Activated CD4-positive, alpha-beta memory T cell treated with anti-CD3 and anti-CD28 coated beads for 36 hours (primary cell): ENCODE measurements at regions not wholly inside any gene's neighbourhood (a gene's known extent, or its start where the extent isn't known, plus 50 kb on each side); places are given as distances from the start of the nearest gene placed in this dataset.
A peak's percentile ranks its signal among the peaks of the same experiment; 100 is the strongest.
"Not testable (repeated sequence)": the region's sequence is repeated elsewhere in the genome, so short reads cannot be mapped to it uniquely, and the experiment has no call there.

Experiments used
- CTCF ChIA-PET: fragments of 350-600 bp; sonication (Branson Sonifier 250); formaldehyde crosslinking; loops from one replicate; lab custom pipeline; 2021; ENCODE audit warnings: antibody characterized with exemption, inconsistent platforms; lab: Charles Lee
- POLR2A ChIA-PET: fragments of 350-600 bp; sonication (Branson Sonifier 250); formaldehyde crosslinking; loops from one replicate; lab custom pipeline; 2021; ENCODE audit warnings: antibody characterized with exemption; lab: Charles Lee
- DNase-seq: peaks from one replicate; pipeline ENCODE4 v3.0.0-alpha.2; 2020
- H3K27ac Mint-ChIP-seq: one replicate; pipeline ENCODE4 v1.8.0; 2021; ENCODE audit warnings: mixed read lengths
- H3K27me3 Mint-ChIP-seq: one replicate; pipeline ENCODE4 v1.8.0; 2021; ENCODE audit warnings: mixed read lengths
- H3K36me3 Mint-ChIP-seq: one replicate; pipeline ENCODE4 v1.8.0; 2021; ENCODE audit warnings: mixed read lengths
- H3K4me1 Mint-ChIP-seq: one replicate; pipeline ENCODE4 v1.8.0; 2021; ENCODE audit warnings: low read depth, mixed read lengths
- H3K4me3 Mint-ChIP-seq: one replicate; pipeline ENCODE4 v1.8.0; 2021; ENCODE audit warnings: mild to moderate bottlenecking, mixed read lengths
- H3K9me3 Mint-ChIP-seq: one replicate; pipeline ENCODE4 v1.8.0; 2021; ENCODE audit warnings: mixed read lengths
- intact Hi-C: fragments of 100-400 bp; cut with micrococcal nuclease; formaldehyde crosslinking; loops from one replicate; pipeline ENCODE4 v1.15.1; 2023

- H3K4me3 Mint-ChIP-seq = no peak overlapping the region
- no peak for DNase-seq
- ChIA-PET CTCF (no interaction called here), POLR2A (no interaction called here)
- intact Hi-C loops = no loop called here
- H3K27me3 Mint-ChIP-seq = peaks cover 6% of the 10 kb centered on the region
- no peaks in the 10 kb centered on the region for H3K9me3 Mint-ChIP-seq
- no peak overlapping the region for H3K27ac Mint-ChIP-seq
- no peaks in the 10 kb centered on the region for H3K36me3 Mint-ChIP-seq
- no peaks in the 10 kb centered on the region for H3K4me1 Mint-ChIP-seq
Measured at GRCh38 chr4:14917298-14917633, 85.0 kb upstream of the CPEB2 start.

GRCh38 chr4:14918336-14918735 lies 83.9 kb upstream of the CPEB2 start:
- Mint-ChIP-seq H3K27me3 (peaks cover 6% of the 10 kb centered on the region), H3K36me3 (no peaks in the 10 kb centered on the region), H3K27ac (no peak overlapping the region), H3K4me1 (no peaks in the 10 kb centered on the region), H3K9me3 (no peaks in the 10 kb centered on the region), H3K4me3 (no peak overlapping the region)
- ChIA-PET POLR2A (no interaction called here), CTCF (interaction anchor here (0.6 to 1.6 kb wide), 2 partner anchors 9 to 168 kb away, joined by 3 to 6 read pairs; no protein-coding TSS in a partner anchor)
- intact Hi-C loops = no loop called here
- no peak for DNase-seq

- Mint-ChIP-seq H3K4me1 (no peaks in the 10 kb centered on the region), H3K36me3 (no peaks in the 10 kb centered on the region), H3K4me3 (no peak overlapping the region), H3K27ac (no peak overlapping the region), H3K9me3 (no peaks in the 10 kb centered on the region), H3K27me3 (peaks cover 6% of the 10 kb centered on the region)
- DNase-seq = no peak
- ChIA-PET CTCF (interaction anchor here (0.9 to 1.6 kb wide), 2 partner anchors 132 to 170 kb away, joined by 3 to 6 read pairs; no protein-coding TSS in a partner anchor), POLR2A (no interaction called here)
- intact Hi-C loops = loop anchor here (5.0 to 10.0 kb wide), 3 partner anchors 62 to 1265 kb away; partner anchors contain the start of gene FBXL5
Measured at GRCh38 chr4:14919785-14920184, 82.5 kb upstream of the CPEB2 start.

GRCh38 chr4:14920237-14920636 lies 82.0 kb upstream of the CPEB2 start:
- Mint-ChIP-seq H3K36me3 (no peaks in the 10 kb centered on the region), H3K27ac (no peak overlapping the region), H3K4me3 (no peak overlapping the region), H3K9me3 (no peaks in the 10 kb centered on the region), H3K4me1 (no peaks in the 10 kb centered on the region), H3K27me3 (peaks cover 6% of the 10 kb centered on the region)
- ChIA-PET POLR2A (interaction anchor here (0.7 to 1.0 kb wide), 2 partner anchors 64 to 680 kb away, joined by 3 read pairs; no protein-coding TSS in a partner anchor), CTCF (interaction anchor here (0.9 to 1.0 kb wide), 2 partner anchors 84 to 132 kb away, joined by 3 read pairs; no protein-coding TSS in a partner anchor)
- no peak for DNase-seq
- intact Hi-C loops = loop anchor here (5.0 to 10.0 kb wide), 3 partner anchors 63 to 1265 kb away; partner anchors contain the start of gene FBXL5

GRCh38 chr4:14920759-14921320 lies 81.4 kb upstream of the CPEB2 start:
- DNase-seq = peak; percentile 44

GRCh38 chr4:14921781-14922180 lies 80.5 kb upstream of the CPEB2 start:
- H3K27ac Mint-ChIP-seq, H3K27me3 Mint-ChIP-seq, CTCF ChIA-PET, H3K4me3 Mint-ChIP-seq, POLR2A ChIA-PET, H3K9me3 Mint-ChIP-seq, DNase-seq, H3K36me3 Mint-ChIP-seq, H3K4me1 Mint-ChIP-seq: not testable (repeated sequence)
- intact Hi-C loops = loop anchor here (5.0 to 10.0 kb wide), 3 partner anchors 64 to 1267 kb away; partner anchors contain the start of gene FBXL5

More at GRCh38 chr4:14920759-14921320, 81.4 kb upstream of the CPEB2 start:
- no peak overlapping the region for H3K4me3 Mint-ChIP-seq
- intact Hi-C loops = loop anchor here (5.0 to 10.0 kb wide), 3 partner anchors 64 to 1266 kb away; partner anchors contain the start of gene FBXL5
- H3K9me3 Mint-ChIP-seq = no peaks in the 10 kb centered on the region
- no peaks in the 10 kb centered on the region for H3K4me1 Mint-ChIP-seq
- no peak overlapping the region for H3K27ac Mint-ChIP-seq
- CTCF ChIA-PET = interaction anchor here (1.0 kb wide), 1 partner anchor 83 kb away, joined by 3 read pairs; no protein-coding TSS in a partner anchor
- peaks cover 6% of the 10 kb centered on the region for H3K27me3 Mint-ChIP-seq
- POLR2A ChIA-PET = interaction anchor here (0.7 to 1.0 kb wide), 2 partner anchors 65 to 680 kb away, joined by 3 read pairs; no protein-coding TSS in a partner anchor
- no peaks in the 10 kb centered on the region for H3K36me3 Mint-ChIP-seq

- POLR2A ChIA-PET = interaction anchor here (1.3 kb wide), 1 partner anchor 67 kb away, joined by 4 read pairs; no protein-coding TSS in a partner anchor
- no peaks in the 10 kb centered on the region for H3K4me1 Mint-ChIP-seq
Measured at GRCh38 chr4:14924076-14924811, 78.0 kb upstream of the CPEB2 start.

GRCh38 chr4:14924812-14925344 lies 77.4 kb upstream of the CPEB2 start:
- Mint-ChIP-seq H3K27ac (no peak overlapping the region), H3K4me1 (no peaks in the 10 kb centered on the region), H3K27me3 (no peaks in the 10 kb centered on the region), H3K4me3 (no peak overlapping the region), H3K36me3 (no peaks in the 10 kb centered on the region), H3K9me3 (no peaks in the 10 kb centered on the region)
- POLR2A ChIA-PET = interaction anchor here (1.3 kb wide), 1 partner anchor 68 kb away, joined by 4 read pairs; no protein-coding TSS in a partner anchor
- CTCF ChIA-PET = no interaction called here
- no peak for DNase-seq
- intact Hi-C loops = loop anchor here (2.0 to 10.0 kb wide), 5 partner anchors 68 to 1270 kb away; partner anchors contain the start of genes CPEB2 and FBXL5

More at GRCh38 chr4:14924076-14924811, 78.0 kb upstream of the CPEB2 start:
- no peaks in the 10 kb centered on the region for H3K36me3 Mint-ChIP-seq
- peak overlapping the region; percentile 6 for H3K27ac Mint-ChIP-seq
- no peak overlapping the region for H3K4me3 Mint-ChIP-seq
- no peaks in the 10 kb centered on the region for H3K9me3 Mint-ChIP-seq
- no peak for DNase-seq
- H3K27me3 Mint-ChIP-seq = no peaks in the 10 kb centered on the region
- intact Hi-C loops = loop anchor here (2.0 to 10.0 kb wide), 5 partner anchors 67 to 1269 kb away; partner anchors contain the start of genes CPEB2 and FBXL5
- CTCF ChIA-PET = no interaction called here

- no peak overlapping the region for H3K27ac Mint-ChIP-seq
- H3K4me1 Mint-ChIP-seq = no peaks in the 10 kb centered on the region
- DNase-seq = no peak
- intact Hi-C loops = loop anchor here (2.0 to 10.0 kb wide), 3 partner anchors 77 to 1271 kb away; partner anchors contain the start of gene CPEB2
- H3K9me3 Mint-ChIP-seq = no peaks in the 10 kb centered on the region
- no peak overlapping the region for H3K4me3 Mint-ChIP-seq
- POLR2A ChIA-PET = interaction anchor here (1.3 kb wide), 1 partner anchor 68 kb away, joined by 4 read pairs; no protein-coding TSS in a partner anchor
- no peaks in the 10 kb centered on the region for H3K36me3 Mint-ChIP-seq
- no peaks in the 10 kb centered on the region for H3K27me3 Mint-ChIP-seq
- CTCF ChIA-PET = no interaction called here
Measured at GRCh38 chr4:14925471-14925870, 76.8 kb upstream of the CPEB2 start.

GRCh38 chr4:14926368-14926767 lies 75.9 kb upstream of the CPEB2 start:
- H3K4me1 Mint-ChIP-seq = no peaks in the 10 kb centered on the region
- intact Hi-C loops = loop anchor here (10.0 kb wide), 1 partner anchor 1272 kb away; no protein-coding TSS in a partner anchor
- no peak overlapping the region for H3K4me3 Mint-ChIP-seq
- DNase-seq = no peak
- no peaks in the 10 kb centered on the region for H3K36me3 Mint-ChIP-seq
- no peak overlapping the region for H3K27ac Mint-ChIP-seq
- ChIA-PET CTCF (no interaction called here), POLR2A (no interaction called here)
- no peaks in the 10 kb centered on the region for H3K9me3 Mint-ChIP-seq
- no peaks in the 10 kb centered on the region for H3K27me3 Mint-ChIP-seq

GRCh38 chr4:14928035-14928434 lies 74.2 kb upstream of the CPEB2 start:
- no peak for DNase-seq
- no peaks in the 10 kb centered on the region for H3K36me3 Mint-ChIP-seq
- H3K27ac Mint-ChIP-seq = no peak overlapping the region
- H3K27me3 Mint-ChIP-seq = no peaks in the 10 kb centered on the region
- POLR2A ChIA-PET = no interaction called here
- no peaks in the 10 kb centered on the region for H3K9me3 Mint-ChIP-seq
- CTCF ChIA-PET = interaction anchor here (0.5 kb wide), 1 partner anchor 10 kb away, joined by 3 read pairs; no protein-coding TSS in a partner anchor
- H3K4me1 Mint-ChIP-seq = no peaks in the 10 kb centered on the region
- H3K4me3 Mint-ChIP-seq = no peak overlapping the region
- intact Hi-C loops = loop anchor here (10.0 kb wide), 1 partner anchor 1273 kb away; no protein-coding TSS in a partner anchor
